GM12878 (cell line): ENCODE measurements at regions not wholly inside any gene's neighbourhood (a gene's known extent, or its start where the extent isn't known, plus 50 kb on each side); places are given as distances from the start of the nearest gene placed in this dataset.

ENCODE experiments used
- ATAC-seq: fragments of 200-7000 bp; cut with Tn5 transposase; 3 replicates; pipeline ENCODE4 v1.9.1; 2020; ENCODE audit warnings: mild to moderate bottlenecking, moderate library complexity
- BruUV-seq: library from RNA; stranded (reverse); fragments of 400-500 nt; replicated peaks from 2 replicates; lab custom pipeline; 2021; lab: Mats Ljungman, UMichigan
- CTCF ChIA-PET: fragments of 300-600 bp; sonication (Branson Sonifier 250); formaldehyde crosslinking; extraction: SDS; loops from one replicate; lab custom pipeline; 2021; ENCODE audit warnings: inconsistent platforms; lab: Yijun Ruan, JAX
- POLR2A ChIA-PET: fragments of 350-600 bp; formaldehyde crosslinking; extraction: SDS; loops from one replicate; lab custom pipeline; 2021; ENCODE audit warnings: inconsistent platforms; lab: Charles Lee
- RAD21 ChIA-PET: fragments of 300-600 bp; sonication (Branson Sonifier 250); formaldehyde crosslinking; loops from one replicate; lab custom pipeline; 2023; ENCODE audit warnings: antibody characterized with exemption; ENCODE audit not compliant: unreplicated experiment; lab: Charles Lee
- SMC1A ChIA-PET: fragments of 300-600 bp; sonication (Branson Sonifier 250); formaldehyde crosslinking; loops from one replicate; lab custom pipeline; 2023; ENCODE audit not compliant: unreplicated experiment, uncharacterized antibody; lab: Charles Lee
- DNase-seq: peaks from one replicate; pipeline ENCODE4 v3.0.0-alpha.2; 2011; ENCODE audit warnings: low read depth, low spot score
- FAIRE-seq: peaks from 3 replicates; lab custom pipeline; 2011; peaks lifted over from hg19 to GRCh38; lab: Jason Lieb, UNC
- H2AFZ ChIP-seq: 2 replicates; pipeline ENCODE4 v1.6.0; 2011; ENCODE audit warnings: low read depth, low read length, control low read depth; ENCODE audit not compliant: control insufficient read depth
- H3K27ac ChIP-seq: 2 replicates; pipeline ENCODE4 v1.5.1; 2011; ENCODE audit warnings: control low read depth; ENCODE audit not compliant: control insufficient read depth, insufficient read depth
- H3K27me3 ChIP-seq, 2 experiments: replicated peaks in 1 of 2; 2 replicates each; pipeline versions ENCODE4 v1.6.0 to v1.6.1; 2011; ENCODE audit warnings: low read length in 1 of 2; ENCODE audit not compliant: control insufficient read depth in 2 of 2, insufficient read depth in 2 of 2
- H3K36me3 ChIP-seq, 2 experiments: 2 replicates each; pipeline ENCODE4 v1.5.1; 2011; ENCODE audit warnings: low read length in 1 of 2; ENCODE audit not compliant: control insufficient read depth in 2 of 2, insufficient read depth in 2 of 2
- H3K4me1 ChIP-seq: 2 replicates; pipeline ENCODE4 v1.6.1; 2011; ENCODE audit warnings: mild to moderate bottlenecking, low read length, moderate library complexity, mixed read lengths; ENCODE audit not compliant: control insufficient read depth, insufficient read depth
- H3K4me2 ChIP-seq: 2 replicates; pipeline ENCODE4 v1.6.0; 2011; ENCODE audit warnings: control low read depth; ENCODE audit not compliant: control insufficient read depth, insufficient read depth
- H3K4me3 ChIP-seq: fragments of 200-600 bp; sonication (generic); 2 replicates; pipeline ENCODE4 v1.5.1; 2016
- H3K79me2 ChIP-seq: 2 replicates; pipeline ENCODE4 v1.6.0; 2011; ENCODE audit warnings: low read length; ENCODE audit not compliant: control insufficient read depth, insufficient read depth
- H3K9ac ChIP-seq: 2 replicates; pipeline ENCODE4 v1.8.0; 2011; ENCODE audit warnings: low read length, control low read depth, mixed read lengths; ENCODE audit not compliant: control insufficient read depth, insufficient read depth
- H3K9me3 ChIP-seq: replicated peaks from 3 replicates; pipeline ENCODE4 v1.5.1; 2011; ENCODE audit warnings: mild to moderate bottlenecking, low read length; ENCODE audit not compliant: control insufficient read depth, insufficient read depth
- H4K20me1 ChIP-seq: 2 replicates; pipeline ENCODE4 v1.6.0; 2011; ENCODE audit not compliant: control insufficient read depth, insufficient read depth
- CEBPB ChIP-seq, 2 experiments: fragments of 150-350 bp in 1 of 2; IDR thresholded peaks; 2 replicates each; pipeline ENCODE4 v1.6.1; 2012 to 2014; ENCODE audit warnings: low read depth in 2 of 2, low read length in 2 of 2, borderline replicate concordance in 1 of 2, inconsistent platforms in 1 of 2
- ETV6 ChIP-seq, 2 experiments: fragments of 450-650 bp in 1 of 2; IDR thresholded peaks in 1 of 2; conservative IDR thresholded peaks in 1 of 2; 2 replicates each; pipeline ENCODE4 v1.6.1; 2014; ENCODE audit warnings: antibody characterized with exemption in 1 of 2, borderline replicate concordance in 1 of 2, low read depth in 1 of 2, mild to moderate bottlenecking in 1 of 2, moderate library complexity in 1 of 2
- RAD21 ChIP-seq: IDR thresholded peaks from 2 replicates; pipeline ENCODE4 v1.6.1; 2011; ENCODE audit warnings: mild to moderate bottlenecking, low read depth, low read length, moderate library complexity; ENCODE audit not compliant: insufficient read depth
- RFX5 ChIP-seq: IDR thresholded peaks from 2 replicates; pipeline ENCODE4 v1.6.1; 2011; ENCODE audit warnings: low read depth, low read length, improper control_type of control experiment
- WGBS: methylation state at CpG from one replicate; pipeline ENCODE4 v1.1.6; 2016; ENCODE audit warnings: low lambda C conversion rate; ENCODE audit not compliant: insufficient replicate concordance, insufficient coverage; ENCODE audit errors: missing lambda C conversion rate; 5-methylcytosine and 5-hydroxymethylcytosine counted together
- in situ Hi-C: fragments of 300-500 bp; cut with MboI; formaldehyde crosslinking; loops from 9 replicates; pipeline ENCODE4 v1.14.3; 2018; ENCODE audit warnings: mixed read lengths
- intact Hi-C: fragments of 100-400 bp; cut with micrococcal nuclease; formaldehyde crosslinking; loops from one replicate; pipeline ENCODE4 v1.14.2; 2022; ENCODE audit not compliant: unreplicated experiment
- TF ChIP-seq, protein P1 (sequence below): IDR thresholded peaks from 2 replicates; pipeline ENCODE4 v1.6.1; 2011; ENCODE audit warnings: low read depth, mild to moderate bottlenecking, low read length, moderate library complexity, borderline replicate concordance; ENCODE audit errors: extremely low read depth
- TF ChIP-seq, protein P2 (sequence below): fragments of 450-650 bp; IDR thresholded peaks from 2 replicates; pipeline ENCODE4 v1.6.1; 2016; ENCODE audit warnings: mild to moderate bottlenecking, moderate library complexity, borderline replicate concordance

- no TSS peak for BruUV-seq
- TF ChIP-seq, protein P1, sequence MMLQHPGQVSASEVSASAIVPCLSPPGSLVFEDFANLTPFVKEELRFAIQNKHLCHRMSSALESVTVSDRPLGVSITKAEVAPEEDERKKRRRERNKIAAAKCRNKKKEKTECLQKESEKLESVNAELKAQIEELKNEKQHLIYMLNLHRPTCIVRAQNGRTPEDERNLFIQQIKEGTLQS = no peak
- no peak for TF ChIP-seq CEBPB (IDR thresholded peaks at IDR 0.05; ENCODE audit: borderline replicate concordance in 1 of 2, low read depth in 2 of 2, low read length in 2 of 2)
- TF ChIP-seq RAD21 = 0 out of 2 replicates have a peak, but pooled peaks have one; percentile 4
- no peak for TF ChIP-seq RFX5
- TF ChIP-seq, protein P2, sequence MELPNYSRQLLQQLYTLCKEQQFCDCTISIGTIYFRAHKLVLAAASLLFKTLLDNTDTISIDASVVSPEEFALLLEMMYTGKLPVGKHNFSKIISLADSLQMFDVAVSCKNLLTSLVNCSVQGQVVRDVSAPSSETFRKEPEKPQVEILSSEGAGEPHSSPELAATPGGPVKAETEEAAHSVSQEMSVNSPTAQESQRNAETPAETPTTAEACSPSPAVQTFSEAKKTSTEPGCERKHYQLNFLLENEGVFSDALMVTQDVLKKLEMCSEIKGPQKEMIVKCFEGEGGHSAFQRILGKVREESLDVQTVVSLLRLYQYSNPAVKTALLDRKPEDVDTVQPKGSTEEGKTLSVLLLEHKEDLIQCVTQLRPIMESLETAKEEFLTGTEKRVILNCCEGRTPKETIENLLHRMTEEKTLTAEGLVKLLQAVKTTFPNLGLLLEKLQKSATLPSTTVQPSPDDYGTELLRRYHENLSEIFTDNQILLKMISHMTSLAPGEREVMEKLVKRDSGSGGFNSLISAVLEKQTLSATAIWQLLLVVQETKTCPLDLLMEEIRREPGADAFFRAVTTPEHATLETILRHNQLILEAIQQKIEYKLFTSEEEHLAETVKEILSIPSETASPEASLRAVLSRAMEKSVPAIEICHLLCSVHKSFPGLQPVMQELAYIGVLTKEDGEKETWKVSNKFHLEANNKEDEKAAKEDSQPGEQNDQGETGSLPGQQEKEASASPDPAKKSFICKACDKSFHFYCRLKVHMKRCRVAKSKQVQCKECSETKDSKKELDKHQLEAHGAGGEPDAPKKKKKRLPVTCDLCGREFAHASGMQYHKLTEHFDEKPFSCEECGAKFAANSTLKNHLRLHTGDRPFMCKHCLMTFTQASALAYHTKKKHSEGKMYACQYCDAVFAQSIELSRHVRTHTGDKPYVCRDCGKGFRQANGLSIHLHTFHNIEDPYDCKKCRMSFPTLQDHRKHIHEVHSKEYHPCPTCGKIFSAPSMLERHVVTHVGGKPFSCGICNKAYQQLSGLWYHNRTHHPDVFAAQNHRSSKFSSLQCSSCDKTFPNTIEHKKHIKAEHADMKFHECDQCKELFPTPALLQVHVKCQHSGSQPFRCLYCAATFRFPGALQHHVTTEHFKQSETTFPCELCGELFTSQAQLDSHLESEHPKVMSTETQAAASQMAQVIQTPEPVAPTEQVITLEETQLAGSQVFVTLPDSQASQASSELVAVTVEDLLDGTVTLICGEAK = no peak
- no peak for TF ChIP-seq ETV6 (conservative IDR thresholded peaks at IDR 0.05 in 1 of 2, IDR thresholded peaks at IDR 0.05 in 1 of 2; ENCODE audit: borderline replicate concordance in 1 of 2, low read depth in 1 of 2)
- DNase-seq (no peak), ATAC-seq (no peak), FAIRE-seq (no peak)
- CTCF ChIA-PET = interaction anchor here (1.2 kb wide), 1 partner anchor 10 kb away, joined by 3 read pairs; no protein-coding TSS in a partner anchor
- SMC1A ChIA-PET = no interaction called here
- no peaks in the 10 kb centered on the region; a peak in 2 of 4 replicates for H3K27me3 ChIP-seq
- no peaks in the 10 kb centered on the region for H3K4me1 ChIP-seq
- H3K9ac ChIP-seq = no peak overlapping the region
- H4K20me1 ChIP-seq = no peaks in the 10 kb centered on the region
- POLR2A ChIA-PET = no interaction called here
- no peaks in the 10 kb centered on the region for H3K9me3 ChIP-seq
- in situ Hi-C loops (no loop called here), intact Hi-C loops (no loop called here)
- H2AFZ ChIP-seq = no peak overlapping the region
- no peak overlapping the region for H3K4me2 ChIP-seq
- H3K79me2 ChIP-seq = no peaks in the 10 kb centered on the region
- H3K36me3 ChIP-seq = no peaks in the 10 kb centered on the region
- no peak overlapping the region for H3K27ac ChIP-seq
- RAD21 ChIA-PET = no interaction called here
- whole genome bisulfite sequencing = 26% methylated on average over 14 of the region's 14 CpGs
- H3K4me3 ChIP-seq = no peak overlapping the region
Measured at GRCh38 chr3:127445581-127446343, 144.8 kb downstream of the TPRA1 start.
